K562 (cell line): ENCODE measurements at regions not wholly inside any gene's neighbourhood (a gene's known extent, or its start where the extent isn't known, plus 50 kb on each side); places are given as distances from the start of the nearest gene placed in this dataset.

ENCODE experiments used
- ATAC-seq: fragments of 200-7000 bp; cut with Tn5 transposase; 3 replicates; pipeline ENCODE4 v1.9.1; 2020; ENCODE audit warnings: moderate library complexity
- BruUV-seq: library from RNA; stranded (reverse); fragments of 400-500 nt; replicated peaks from 2 replicates; lab custom pipeline; 2021; lab: Mats Ljungman, UMichigan
- CTCF ChIA-PET: fragments of 300-600 bp; formaldehyde crosslinking; extraction: SDS; loops from one replicate; lab custom pipeline; 2021; ENCODE audit warnings: low intra/inter-chr PET ratio; lab: Yijun Ruan, JAX
- POLR2A ChIA-PET: fragments of 300-600, 350-650 bp; sonication (Branson Sonifier 250); formaldehyde crosslinking; extraction: SDS; loops from one replicate; lab custom pipeline; 2021; ENCODE audit warnings: antibody characterized with exemption, inconsistent platforms; lab: Yijun Ruan, JAX
- DNase-seq, 4 experiments: peaks; one replicate each; pipeline versions ENCODE4 v3.0.0 to v3.0.0-alpha.2; 2011 to 2018; ENCODE audit warnings: low spot score in 3 of 4, mixed read lengths in 3 of 4; ENCODE audit errors: extremely low read depth in 1 of 4
- FAIRE-seq: peaks from 2 replicates; lab custom pipeline; 2011; peaks lifted over from hg19 to GRCh38; lab: Jason Lieb, UNC
- H2AFZ ChIP-seq: 2 replicates; pipeline ENCODE4 v1.6.0; 2011; ENCODE audit warnings: low read depth, low read length, control low read depth, inconsistent platforms
- H3K27ac ChIP-seq: fragments of 200-600 bp; 3 replicates; pipeline ENCODE4 v1.8.0; 2011; ENCODE audit warnings: low read depth, mild to moderate bottlenecking, control low read depth, inconsistent platforms, low read length, moderate library complexity, mixed read lengths; ENCODE audit errors: extremely low read depth
- H3K27me3 ChIP-seq, 2 experiments: fragments of 300-600 bp in 1 of 2; 2 replicates in 1 of 2; 3 replicates in 1 of 2; pipeline versions ENCODE4 v1.6.0 to v1.8.0; 2011; ENCODE audit warnings: inconsistent platforms in 2 of 2, low read length in 2 of 2, mild to moderate bottlenecking in 1 of 2, mixed read lengths in 1 of 2, moderate library complexity in 1 of 2; ENCODE audit not compliant: control insufficient read depth in 2 of 2, insufficient read depth in 2 of 2
- H3K36me3 ChIP-seq: fragments of 300-600 bp; 3 replicates; pipeline ENCODE4 v1.8.0; 2011; ENCODE audit warnings: mild to moderate bottlenecking, low read length, inconsistent platforms; ENCODE audit not compliant: control insufficient read depth, insufficient read depth
- H3K4me1 ChIP-seq, 2 experiments: fragments of 200-600 bp in 1 of 2; replicated peaks in 1 of 2; 2 replicates in 1 of 2; 3 replicates in 1 of 2; pipeline versions ENCODE4 v1.5.1 to v1.8.0; 2011; ENCODE audit warnings: inconsistent platforms in 2 of 2, low read length in 2 of 2, mild to moderate bottlenecking in 1 of 2, mixed read lengths in 1 of 2, moderate library complexity in 1 of 2; ENCODE audit not compliant: control insufficient read depth in 2 of 2, insufficient read depth in 2 of 2
- H3K4me2 ChIP-seq: 2 replicates; pipeline ENCODE4 v1.6.1; 2011; ENCODE audit warnings: low read length, control low read depth, inconsistent platforms, mixed read lengths; ENCODE audit not compliant: insufficient read depth
- H3K4me3 ChIP-seq: fragments of 200-600 bp; sonication (generic), shearing (Covaris generic); 2 replicates; pipeline ENCODE4 v1.5.1; 2016; ENCODE audit warnings: control low read depth, inconsistent platforms
- H3K79me2 ChIP-seq: fragments of 200-600 bp; 3 replicates; pipeline ENCODE4 v1.8.0; 2011; ENCODE audit warnings: low read length, inconsistent platforms; ENCODE audit not compliant: control insufficient read depth, insufficient read depth
- H3K9ac ChIP-seq, 2 experiments: 2 replicates each; pipeline versions ENCODE4 v1.6.0 to v1.6.1; 2011; ENCODE audit warnings: low read depth in 2 of 2, low read length in 2 of 2, control low read depth in 1 of 2, inconsistent platforms in 1 of 2, mild to moderate bottlenecking in 1 of 2, mixed read lengths in 1 of 2; ENCODE audit not compliant: insufficient read depth in 1 of 2
- H3K9me1 ChIP-seq: one replicate; pipeline ENCODE4 v1.6.0; 2011; ENCODE audit warnings: inconsistent platforms, mild to moderate bottlenecking, low read length, moderate library complexity; ENCODE audit not compliant: control insufficient read depth, insufficient read depth
- H3K9me3 ChIP-seq: replicated peaks from 2 replicates; pipeline ENCODE4 v1.5.1; 2011; ENCODE audit warnings: low read depth, low read length, inconsistent platforms; ENCODE audit not compliant: control insufficient read depth, insufficient read depth
- H4K20me1 ChIP-seq: replicated peaks from 2 replicates; pipeline ENCODE4 v1.6.1; 2011; ENCODE audit warnings: low read length, inconsistent platforms, mixed read lengths; ENCODE audit not compliant: control insufficient read depth, insufficient read depth
- CC2D1A ChIP-seq: fragments of 450-650 bp; IDR thresholded peaks from 2 replicates; pipeline ENCODE4 v1.6.1; 2017; ENCODE audit warnings: mild to moderate bottlenecking
- JUNB ChIP-seq: fragments of 450-650 bp; formaldehyde crosslinking; conservative IDR thresholded peaks from 2 replicates; pipeline ENCODE4 v1.4.0; 2020; ENCODE audit warnings: mild to moderate bottlenecking
- PRPF4 ChIP-seq: fragments of 200-400 bp; formaldehyde crosslinking; IDR thresholded peaks from one replicate; pipeline ENCODE4 v1.6.1; 2017; ENCODE audit warnings: low read length, low read depth, mild to moderate bottlenecking; ENCODE audit not compliant: insufficient read depth, poor library complexity, severe bottlenecking
- ZNF174 ChIP-seq: fragments of 250-450 bp; sonication (Bioruptor Pico); IDR thresholded peaks from 2 replicates; pipeline ENCODE4 v1.4.0; 2020; ENCODE audit warnings: mild to moderate bottlenecking
- WGBS: fragments of 100-300 bp; shearing (Covaris generic); methylation state at CpG from one replicate; pipeline ENCODE4 v1.1.6; 2016; ENCODE audit warnings: low coverage, mixed read lengths; ENCODE audit not compliant: insufficient coverage; ENCODE audit errors: missing lambda C conversion rate; 5-methylcytosine and 5-hydroxymethylcytosine counted together
- in situ Hi-C: fragments of 300-500 bp; cut with MboI; formaldehyde crosslinking; loops from 4 replicates; pipeline ENCODE4 v1.15.0; 2018; ENCODE audit warnings: inconsistent platforms, mixed read lengths
- intact Hi-C: fragments of 100-400 bp; cut with micrococcal nuclease; formaldehyde crosslinking; loops from 2 replicates; pipeline ENCODE4 v1.14.2; 2022
- TF ChIP-seq, protein P1 (sequence below): fragments of 250-450 bp; sonication (Bioruptor Pico); IDR thresholded peaks from 2 replicates; pipeline ENCODE4 v1.4.0; 2020; ENCODE audit warnings: mild to moderate bottlenecking, moderate library complexity

DNA sequence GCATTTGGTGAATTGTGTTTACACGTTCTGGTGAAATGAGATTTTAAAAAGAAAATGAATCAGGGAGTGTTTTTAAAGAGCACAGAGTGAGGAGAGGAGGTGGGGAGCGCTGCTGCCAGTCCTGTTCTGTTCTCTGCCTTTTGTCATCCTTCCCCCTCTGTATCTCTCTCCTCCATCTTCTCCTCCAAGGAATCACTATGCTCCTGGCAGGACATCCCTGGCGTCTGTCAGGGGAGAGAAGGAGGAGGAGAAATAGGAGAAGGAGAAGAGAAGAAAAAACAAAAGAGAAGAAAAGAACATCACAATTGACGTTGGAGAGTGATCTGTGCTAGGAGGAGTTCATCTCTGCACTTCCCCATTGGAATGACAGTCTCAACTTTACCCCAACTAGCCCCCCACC is 627.6 kb upstream of the TBL1XR1 start:
- no peak for FAIRE-seq
- 0% methylated on average over 4 of the region's 4 CpGs for WGBS
- Histone ChIP-seq H3K9me3 (no peaks in the 10 kb centered on the region), H3K4me2 (no peak overlapping the region), H3K27me3 (peaks cover 0 to 4% of the 10 kb centered on the region in 2 experiments; a peak in 1 of 5 replicates), H2AFZ (no peak overlapping the region), H3K9ac (no peak overlapping the region), H3K9me1 (no peaks in the 10 kb centered on the region), H3K4me1 (no peaks in the 10 kb centered on the region), H3K4me3 (no peak overlapping the region), H3K79me2 (no peaks in the 10 kb centered on the region), H4K20me1 (no peaks in the 10 kb centered on the region), H3K36me3 (no peaks in the 10 kb centered on the region), H3K27ac (no peak overlapping the region)
- intact Hi-C loops = no loop called here
- in situ Hi-C loops = no loop called here
- TF ChIP-seq JUNB (CRISPR knock-in tag) (no peak), PRPF4 (no peak), ZNF174 (CRISPR knock-in tag) (no peak), CC2D1A (no peak)
- TF ChIP-seq, protein P1, sequence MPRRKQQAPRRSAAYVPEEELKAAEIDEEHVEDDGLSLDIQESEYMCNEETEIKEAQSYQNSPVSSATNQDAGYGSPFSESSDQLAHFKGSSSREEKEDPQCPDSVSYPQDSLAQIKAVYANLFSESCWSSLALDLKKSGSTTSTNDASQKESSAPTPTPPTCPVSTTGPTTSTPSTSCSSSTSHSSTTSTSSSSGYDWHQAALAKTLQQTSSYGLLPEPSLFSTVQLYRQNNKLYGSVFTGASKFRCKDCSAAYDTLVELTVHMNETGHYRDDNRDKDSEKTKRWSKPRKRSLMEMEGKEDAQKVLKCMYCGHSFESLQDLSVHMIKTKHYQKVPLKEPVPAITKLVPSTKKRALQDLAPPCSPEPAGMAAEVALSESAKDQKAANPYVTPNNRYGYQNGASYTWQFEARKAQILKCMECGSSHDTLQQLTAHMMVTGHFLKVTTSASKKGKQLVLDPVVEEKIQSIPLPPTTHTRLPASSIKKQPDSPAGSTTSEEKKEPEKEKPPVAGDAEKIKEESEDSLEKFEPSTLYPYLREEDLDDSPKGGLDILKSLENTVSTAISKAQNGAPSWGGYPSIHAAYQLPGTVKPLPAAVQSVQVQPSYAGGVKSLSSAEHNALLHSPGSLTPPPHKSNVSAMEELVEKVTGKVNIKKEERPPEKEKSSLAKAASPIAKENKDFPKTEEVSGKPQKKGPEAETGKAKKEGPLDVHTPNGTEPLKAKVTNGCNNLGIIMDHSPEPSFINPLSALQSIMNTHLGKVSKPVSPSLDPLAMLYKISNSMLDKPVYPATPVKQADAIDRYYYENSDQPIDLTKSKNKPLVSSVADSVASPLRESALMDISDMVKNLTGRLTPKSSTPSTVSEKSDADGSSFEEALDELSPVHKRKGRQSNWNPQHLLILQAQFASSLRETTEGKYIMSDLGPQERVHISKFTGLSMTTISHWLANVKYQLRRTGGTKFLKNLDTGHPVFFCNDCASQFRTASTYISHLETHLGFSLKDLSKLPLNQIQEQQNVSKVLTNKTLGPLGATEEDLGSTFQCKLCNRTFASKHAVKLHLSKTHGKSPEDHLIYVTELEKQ (CRISPR knock-in tag) = no peak
- DNase-seq = no peak
- no peak for ATAC-seq
- no TSS peak for BruUV-seq
- POLR2A ChIA-PET = interaction anchor here (2.0 kb wide), 1 partner anchor 16 kb away, joined by 4 read pairs; no protein-coding TSS in a partner anchor
- CTCF ChIA-PET = no interaction called here
